GM12878 (cell line): ENCODE measurements at regions not wholly inside any gene's neighbourhood (a gene's known extent, or its start where the extent isn't known, plus 50 kb on each side); places are given as distances from the start of the nearest gene placed in this dataset.

Experiments used
- ATAC-seq: fragments of 200-7000 bp; cut with Tn5 transposase; 3 replicates; pipeline ENCODE4 v1.9.1; 2020; ENCODE audit warnings: mild to moderate bottlenecking, moderate library complexity
- BruUV-seq: library from RNA; stranded (reverse); fragments of 400-500 nt; replicated peaks from 2 replicates; lab custom pipeline; 2021; lab: Mats Ljungman, UMichigan
- CTCF ChIA-PET: fragments of 300-600 bp; sonication (Branson Sonifier 250); formaldehyde crosslinking; extraction: SDS; loops from one replicate; lab custom pipeline; 2021; ENCODE audit warnings: inconsistent platforms; lab: Yijun Ruan, JAX
- POLR2A ChIA-PET: fragments of 350-600 bp; formaldehyde crosslinking; extraction: SDS; loops from one replicate; lab custom pipeline; 2021; ENCODE audit warnings: inconsistent platforms; lab: Charles Lee
- RAD21 ChIA-PET: fragments of 300-600 bp; sonication (Branson Sonifier 250); formaldehyde crosslinking; loops from one replicate; lab custom pipeline; 2023; ENCODE audit warnings: antibody characterized with exemption; ENCODE audit not compliant: unreplicated experiment; lab: Charles Lee
- SMC1A ChIA-PET: fragments of 300-600 bp; sonication (Branson Sonifier 250); formaldehyde crosslinking; loops from one replicate; lab custom pipeline; 2023; ENCODE audit not compliant: unreplicated experiment, uncharacterized antibody; lab: Charles Lee
- DNase-seq: peaks from one replicate; pipeline ENCODE4 v3.0.0-alpha.2; 2011; ENCODE audit warnings: low read depth, low spot score
- FAIRE-seq: peaks from 3 replicates; lab custom pipeline; 2011; peaks lifted over from hg19 to GRCh38; lab: Jason Lieb, UNC
- H2AFZ ChIP-seq: 2 replicates; pipeline ENCODE4 v1.6.0; 2011; ENCODE audit warnings: low read depth, low read length, control low read depth; ENCODE audit not compliant: control insufficient read depth
- H3K27ac ChIP-seq: 2 replicates; pipeline ENCODE4 v1.5.1; 2011; ENCODE audit warnings: control low read depth; ENCODE audit not compliant: control insufficient read depth, insufficient read depth
- H3K27me3 ChIP-seq, 2 experiments: replicated peaks in 1 of 2; 2 replicates each; pipeline versions ENCODE4 v1.6.0 to v1.6.1; 2011; ENCODE audit warnings: low read length in 1 of 2; ENCODE audit not compliant: control insufficient read depth in 2 of 2, insufficient read depth in 2 of 2
- H3K36me3 ChIP-seq, 2 experiments: 2 replicates each; pipeline ENCODE4 v1.5.1; 2011; ENCODE audit warnings: low read length in 1 of 2; ENCODE audit not compliant: control insufficient read depth in 2 of 2, insufficient read depth in 2 of 2
- H3K4me1 ChIP-seq: 2 replicates; pipeline ENCODE4 v1.6.1; 2011; ENCODE audit warnings: mild to moderate bottlenecking, low read length, moderate library complexity, mixed read lengths; ENCODE audit not compliant: control insufficient read depth, insufficient read depth
- H3K4me2 ChIP-seq: 2 replicates; pipeline ENCODE4 v1.6.0; 2011; ENCODE audit warnings: control low read depth; ENCODE audit not compliant: control insufficient read depth, insufficient read depth
- H3K4me3 ChIP-seq: fragments of 200-600 bp; sonication (generic); 2 replicates; pipeline ENCODE4 v1.5.1; 2016
- H3K79me2 ChIP-seq: 2 replicates; pipeline ENCODE4 v1.6.0; 2011; ENCODE audit warnings: low read length; ENCODE audit not compliant: control insufficient read depth, insufficient read depth
- H3K9ac ChIP-seq: 2 replicates; pipeline ENCODE4 v1.8.0; 2011; ENCODE audit warnings: low read length, control low read depth, mixed read lengths; ENCODE audit not compliant: control insufficient read depth, insufficient read depth
- H3K9me3 ChIP-seq: replicated peaks from 3 replicates; pipeline ENCODE4 v1.5.1; 2011; ENCODE audit warnings: mild to moderate bottlenecking, low read length; ENCODE audit not compliant: control insufficient read depth, insufficient read depth
- H4K20me1 ChIP-seq: 2 replicates; pipeline ENCODE4 v1.6.0; 2011; ENCODE audit not compliant: control insufficient read depth, insufficient read depth
- BCL11A ChIP-seq: IDR thresholded peaks from 2 replicates; pipeline ENCODE4 v1.6.1; 2011; ENCODE audit warnings: low read depth, low read length
- CBX5 ChIP-seq: sonication (generic); IDR thresholded peaks from 2 replicates; pipeline ENCODE4 v1.6.1; 2016; ENCODE audit warnings: low read depth, moderate library complexity, mild to moderate bottlenecking, inconsistent platforms
- CHD1 ChIP-seq: IDR thresholded peaks from 2 replicates; pipeline ENCODE4 v1.6.1; 2012; ENCODE audit warnings: low read depth, low read length, improper control_type of control experiment
- CHD4 ChIP-seq: fragments of 200-600 bp; sonication (generic); IDR thresholded peaks from 2 replicates; pipeline ENCODE4 v1.6.1; 2016; ENCODE audit warnings: mild to moderate bottlenecking
- HCFC1 ChIP-seq: fragments of 150-350 bp; IDR thresholded peaks from 2 replicates; pipeline ENCODE4 v1.6.1; 2014; ENCODE audit warnings: low read length
- KDM1A ChIP-seq: fragments of 200-600 bp; sonication (generic); IDR thresholded peaks from 2 replicates; pipeline ENCODE4 v1.6.1; 2016; ENCODE audit warnings: borderline replicate concordance
- MEF2A ChIP-seq: IDR thresholded peaks from 2 replicates; pipeline ENCODE4 v1.6.1; 2011; ENCODE audit warnings: low read depth, mild to moderate bottlenecking, low read length, moderate library complexity; ENCODE audit not compliant: insufficient read depth
- MYC ChIP-seq: IDR thresholded peaks from 2 replicates; pipeline ENCODE4 v1.6.1; 2011; ENCODE audit warnings: mild to moderate bottlenecking, low read length, moderate library complexity, inconsistent platforms; ENCODE audit not compliant: insufficient read depth, insufficient replicate concordance, insufficient read length, severe bottlenecking
- PML ChIP-seq: IDR thresholded peaks from 2 replicates; pipeline ENCODE4 v1.6.1; 2012; ENCODE audit warnings: low read length, inconsistent platforms
- SIX5 ChIP-seq: IDR thresholded peaks from 2 replicates; pipeline ENCODE4 v1.6.1; 2011; ENCODE audit warnings: mild to moderate bottlenecking, low read depth, low read length, moderate library complexity; ENCODE audit not compliant: severe bottlenecking
- WRNIP1 ChIP-seq: IDR thresholded peaks from 2 replicates; pipeline ENCODE4 v1.6.1; 2011; ENCODE audit warnings: low read depth, low read length, improper control_type of control experiment, borderline replicate concordance
- ZSCAN29 ChIP-seq: fragments of 450-650 bp; IDR thresholded peaks from 2 replicates; pipeline ENCODE4 v1.6.1; 2017; ENCODE audit warnings: mild to moderate bottlenecking, moderate library complexity
- WGBS: methylation state at CpG from one replicate; pipeline ENCODE4 v1.1.6; 2016; ENCODE audit warnings: low lambda C conversion rate; ENCODE audit not compliant: insufficient replicate concordance, insufficient coverage; ENCODE audit errors: missing lambda C conversion rate; 5-methylcytosine and 5-hydroxymethylcytosine counted together
- in situ Hi-C: fragments of 300-500 bp; cut with MboI; formaldehyde crosslinking; loops from 9 replicates; pipeline ENCODE4 v1.14.3; 2018; ENCODE audit warnings: mixed read lengths
- intact Hi-C: fragments of 100-400 bp; cut with micrococcal nuclease; formaldehyde crosslinking; loops from one replicate; pipeline ENCODE4 v1.14.2; 2022; ENCODE audit not compliant: unreplicated experiment
- TF ChIP-seq, protein P1 (sequence below): fragments of 450-650 bp; conservative IDR thresholded peaks from 2 replicates; pipeline ENCODE4 v1.6.1; 2017; ENCODE audit warnings: mild to moderate bottlenecking, moderate library complexity

DNA sequence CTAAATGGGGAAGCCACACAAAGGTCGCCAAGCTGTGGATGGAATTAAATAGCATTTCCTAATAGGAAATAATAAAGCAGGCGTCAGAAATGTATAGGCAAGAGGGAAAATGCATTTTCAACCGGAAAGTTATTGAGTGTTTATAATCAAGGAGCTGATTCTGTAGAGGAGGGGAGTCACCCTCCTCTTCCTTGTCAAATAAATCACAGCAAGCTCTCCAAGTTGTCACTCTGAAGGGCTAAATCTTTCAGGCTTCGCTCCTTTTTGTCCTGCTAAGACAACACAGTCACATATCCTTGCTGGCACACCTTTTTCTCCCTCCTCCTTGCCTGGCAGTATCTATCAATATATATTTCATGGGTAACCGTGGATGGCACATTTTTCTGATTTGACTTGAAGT lies 338.4 kb downstream of the SATB1 start:
- no peaks in the 10 kb centered on the region for H3K79me2 ChIP-seq
- no peaks in the 10 kb centered on the region; a peak in 1 of 4 replicates for H3K27me3 ChIP-seq
- WGBS: 18% methylated on average over 5 of the region's 5 CpGs
- ChIA-PET CTCF (interaction anchor here (0.7 to 1.2 kb wide), 2 partner anchors 16 to 192 kb away, joined by 3 read pairs; no protein-coding TSS in a partner anchor), SMC1A (interaction anchor here (1.5 kb wide), 1 partner anchor 40 kb away, joined by 3 read pairs; no protein-coding TSS in a partner anchor), POLR2A (no interaction called here), RAD21 (interaction anchor here (0.9 kb wide), 1 partner anchor 40 kb away, joined by 4 read pairs; no protein-coding TSS in a partner anchor)
- no peaks in the 10 kb centered on the region for H4K20me1 ChIP-seq
- no peak overlapping the region for H2AFZ ChIP-seq
- H3K36me3 ChIP-seq: no peaks in the 10 kb centered on the region
- in situ Hi-C loops: no loop called here
- no peak overlapping the region for H3K4me3 ChIP-seq
- DNase-seq (no peak), FAIRE-seq (no peak), ATAC-seq (no peak)
- no peaks in the 10 kb centered on the region for H3K9me3 ChIP-seq
- no peak overlapping the region for H3K27ac ChIP-seq
- no peak overlapping the region for H3K9ac ChIP-seq
- no peak overlapping the region for H3K4me2 ChIP-seq
- TF ChIP-seq SIX5 (no peak), BCL11A (no peak), HCFC1 (no peak), WRNIP1 (no peak), MEF2A (no peak), CHD1 (no peak), CHD4 (no peak), KDM1A (no peak), PML (no peak), MYC (no peak), ZSCAN29 (no peak), CBX5 (no peak)
- TF ChIP-seq, protein P1, sequence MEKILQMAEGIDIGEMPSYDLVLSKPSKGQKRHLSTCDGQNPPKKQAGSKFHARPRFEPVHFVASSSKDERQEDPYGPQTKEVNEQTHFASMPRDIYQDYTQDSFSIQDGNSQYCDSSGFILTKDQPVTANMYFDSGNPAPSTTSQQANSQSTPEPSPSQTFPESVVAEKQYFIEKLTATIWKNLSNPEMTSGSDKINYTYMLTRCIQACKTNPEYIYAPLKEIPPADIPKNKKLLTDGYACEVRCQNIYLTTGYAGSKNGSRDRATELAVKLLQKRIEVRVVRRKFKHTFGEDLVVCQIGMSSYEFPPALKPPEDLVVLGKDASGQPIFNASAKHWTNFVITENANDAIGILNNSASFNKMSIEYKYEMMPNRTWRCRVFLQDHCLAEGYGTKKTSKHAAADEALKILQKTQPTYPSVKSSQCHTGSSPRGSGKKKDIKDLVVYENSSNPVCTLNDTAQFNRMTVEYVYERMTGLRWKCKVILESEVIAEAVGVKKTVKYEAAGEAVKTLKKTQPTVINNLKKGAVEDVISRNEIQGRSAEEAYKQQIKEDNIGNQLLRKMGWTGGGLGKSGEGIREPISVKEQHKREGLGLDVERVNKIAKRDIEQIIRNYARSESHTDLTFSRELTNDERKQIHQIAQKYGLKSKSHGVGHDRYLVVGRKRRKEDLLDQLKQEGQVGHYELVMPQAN: no peak
- BruUV-seq: no TSS peak
- intact Hi-C loops: no loop called here
- no peaks in the 10 kb centered on the region for H3K4me1 ChIP-seq
